Astrocyte of the spinal cord (primary cell): ENCODE measurements at regions not wholly inside any gene's neighbourhood (a gene's known extent, or its start where the extent isn't known, plus 50 kb on each side); places are given as distances from the start of the nearest gene placed in this dataset.

Source experiments
- DNase-seq: peaks from one replicate; pipeline ENCODE4 v3.0.0; 2011; ENCODE audit warnings: low read depth, low spot score
- H3K4me3 ChIP-seq: 2 replicates; pipeline ENCODE4 v1.5.1; 2011; ENCODE audit warnings: low read depth, mild to moderate bottlenecking, low read length, moderate library complexity
- in situ Hi-C: cut with HindIII; loops from 2 replicates; pipeline ENCODE4 v1.10.0; 2017; ENCODE audit warnings: low sequenced_read_pairs
- TF ChIP-seq, protein P1 (sequence below): IDR thresholded peaks from 2 replicates; pipeline ENCODE4 v1.5.1; 2012; ENCODE audit warnings: low read depth, mild to moderate bottlenecking, low read length, inconsistent platforms

DNA sequence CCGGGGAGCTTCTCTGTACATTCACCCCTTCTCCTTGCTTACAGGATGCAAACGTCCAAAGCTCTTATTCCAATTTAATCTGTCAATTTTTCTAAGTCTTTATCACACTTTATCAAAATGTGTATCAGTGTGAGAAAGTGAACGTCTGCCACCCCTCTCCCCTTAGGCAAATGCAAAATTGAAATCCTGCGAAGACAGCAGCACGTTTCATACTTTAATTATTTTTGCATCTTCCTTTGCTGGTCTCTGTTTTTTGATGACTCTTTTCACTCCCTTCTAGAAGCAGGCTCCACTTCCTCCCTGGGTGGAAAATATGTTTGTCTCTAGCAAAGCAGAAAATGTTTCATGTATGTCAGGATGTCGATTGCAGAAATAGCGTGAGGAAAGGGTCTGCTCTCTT is 576.5 kb upstream of the BRINP1 start:
- no peak overlapping the region for H3K4me3 ChIP-seq
- TF ChIP-seq, protein P1, sequence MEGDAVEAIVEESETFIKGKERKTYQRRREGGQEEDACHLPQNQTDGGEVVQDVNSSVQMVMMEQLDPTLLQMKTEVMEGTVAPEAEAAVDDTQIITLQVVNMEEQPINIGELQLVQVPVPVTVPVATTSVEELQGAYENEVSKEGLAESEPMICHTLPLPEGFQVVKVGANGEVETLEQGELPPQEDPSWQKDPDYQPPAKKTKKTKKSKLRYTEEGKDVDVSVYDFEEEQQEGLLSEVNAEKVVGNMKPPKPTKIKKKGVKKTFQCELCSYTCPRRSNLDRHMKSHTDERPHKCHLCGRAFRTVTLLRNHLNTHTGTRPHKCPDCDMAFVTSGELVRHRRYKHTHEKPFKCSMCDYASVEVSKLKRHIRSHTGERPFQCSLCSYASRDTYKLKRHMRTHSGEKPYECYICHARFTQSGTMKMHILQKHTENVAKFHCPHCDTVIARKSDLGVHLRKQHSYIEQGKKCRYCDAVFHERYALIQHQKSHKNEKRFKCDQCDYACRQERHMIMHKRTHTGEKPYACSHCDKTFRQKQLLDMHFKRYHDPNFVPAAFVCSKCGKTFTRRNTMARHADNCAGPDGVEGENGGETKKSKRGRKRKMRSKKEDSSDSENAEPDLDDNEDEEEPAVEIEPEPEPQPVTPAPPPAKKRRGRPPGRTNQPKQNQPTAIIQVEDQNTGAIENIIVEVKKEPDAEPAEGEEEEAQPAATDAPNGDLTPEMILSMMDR = no peak
- in situ Hi-C loops = no loop called here
- no peak for DNase-seq

GRCh38 chr9:119941091-119941490 is 571.9 kb upstream of the BRINP1 start:
- no peak overlapping the region for H3K4me3 ChIP-seq
- in situ Hi-C loops = no loop called here
- TF ChIP-seq, protein P1 = no peak

DNA sequence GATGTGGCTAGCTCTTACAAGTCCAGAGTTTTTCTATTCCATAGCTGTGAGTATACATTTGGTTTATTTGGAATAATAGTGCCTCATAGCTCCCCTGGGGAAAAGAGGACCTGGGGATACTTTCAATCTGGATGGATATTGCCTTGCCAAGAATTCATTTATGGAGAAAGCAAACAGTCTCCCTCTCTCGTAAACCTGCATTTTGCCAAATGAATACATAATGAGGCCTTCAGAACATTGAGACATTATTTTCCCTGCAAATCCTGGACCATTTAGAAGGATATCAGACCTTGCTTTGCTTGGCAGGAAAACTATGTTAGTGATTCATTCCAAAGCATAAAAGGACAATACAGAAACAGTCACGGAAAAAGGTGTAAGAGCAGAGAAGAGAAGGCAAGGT is 569.6 kb upstream of the BRINP1 start:
- TF ChIP-seq, protein P1 = no peak
- H3K4me3 ChIP-seq = no peak overlapping the region
- in situ Hi-C loops = no loop called here
- no peak for DNase-seq

More at GRCh38 chr9:119941091-119941490, 571.9 kb upstream of the BRINP1 start:
- no peak for DNase-seq

GRCh38 chr9:119934497-119934896 is 565.3 kb upstream of the BRINP1 start:
- TF ChIP-seq, protein P1 = no peak
- no peak for DNase-seq
- in situ Hi-C loops = no loop called here
- no peak overlapping the region for H3K4me3 ChIP-seq

DNA sequence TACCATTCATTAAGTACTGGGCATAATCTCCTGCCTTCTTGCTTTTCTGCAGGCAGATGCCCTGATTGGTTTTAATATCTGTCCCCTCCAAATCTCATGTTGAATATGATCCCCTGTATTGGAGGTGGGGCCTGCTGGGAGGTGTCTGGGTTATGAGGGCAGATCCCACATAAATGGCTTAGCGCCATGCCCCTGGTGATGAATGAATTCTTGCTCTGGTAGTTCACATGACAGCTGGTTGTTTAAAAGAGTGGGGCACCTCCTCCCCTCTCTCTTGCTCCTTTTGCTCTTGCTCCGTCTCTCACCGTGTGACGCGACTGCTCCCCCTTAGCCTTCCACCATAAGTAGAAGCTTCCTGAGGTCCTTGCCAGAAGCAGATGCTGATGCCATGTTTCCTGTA is 564.0 kb upstream of the BRINP1 start:
- H3K4me3 ChIP-seq = no peak overlapping the region
- in situ Hi-C loops = no loop called here
- TF ChIP-seq, protein P1 = no peak
- DNase-seq = no peak

- no peak for DNase-seq
- TF ChIP-seq, protein P1 = no peak
- in situ Hi-C loops = no loop called here
These were observed 555.5 kb upstream of the BRINP1 start for GRCh38 chr9:119924736-119925135.

DNA sequence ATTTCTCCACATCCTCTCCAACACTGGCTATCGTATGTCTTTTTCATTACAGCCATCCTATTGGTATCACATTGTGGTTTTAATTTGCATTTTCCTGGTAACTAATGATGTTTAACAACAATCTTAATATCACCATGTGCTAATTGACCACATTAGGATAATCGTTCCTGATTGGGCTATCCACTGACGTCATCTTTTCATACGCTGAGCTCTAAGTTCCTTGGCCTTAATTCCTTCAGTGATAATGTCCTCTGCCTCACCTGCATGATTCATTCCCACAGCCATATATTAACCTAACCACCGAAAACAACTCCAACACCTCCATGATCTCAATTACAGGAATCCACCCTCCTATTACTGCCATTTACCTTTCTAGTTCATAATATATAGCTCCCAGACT is 547.9 kb upstream of the BRINP1 start:
- TF ChIP-seq, protein P1 = no peak
- no peak overlapping the region for H3K4me3 ChIP-seq
- in situ Hi-C loops = no loop called here
- DNase-seq = no peak

More at GRCh38 chr9:119924736-119925135, 555.5 kb upstream of the BRINP1 start:
- no peak overlapping the region for H3K4me3 ChIP-seq
